Ishikawa (cell line): ENCODE measurements at regions not wholly inside any gene's neighbourhood (a gene's known extent, or its start where the extent isn't known, plus 50 kb on each side); places are given as distances from the start of the nearest gene placed in this dataset.

ENCODE experiments used
- EGR1 ChIP-seq: IDR thresholded peaks from 2 replicates; pipeline ENCODE4 v1.6.1; 2012
- TCF12 ChIP-seq: IDR thresholded peaks from 2 replicates; pipeline ENCODE4 v1.6.1; 2012; ENCODE audit warnings: low read depth
- YY1 ChIP-seq: IDR thresholded peaks from 2 replicates; pipeline ENCODE4 v1.6.1; 2012; ENCODE audit warnings: low read depth
- ZBTB7A ChIP-seq: IDR thresholded peaks from 2 replicates; pipeline ENCODE4 v1.6.1; 2012; ENCODE audit warnings: low read depth
- TF ChIP-seq, protein P1 (sequence below): IDR thresholded peaks from 2 replicates; pipeline ENCODE4 v1.6.1; 2012; ENCODE audit warnings: low read depth, mild to moderate bottlenecking

GRCh38 chr6:3522561-3523260, 65.9 kb upstream of the SLC22A23 start:
- no peak for TF ChIP-seq ZBTB7A
- TF ChIP-seq TCF12: no peak
- no peak for TF ChIP-seq YY1
- TF ChIP-seq EGR1: no peak
- TF ChIP-seq, protein P1, sequence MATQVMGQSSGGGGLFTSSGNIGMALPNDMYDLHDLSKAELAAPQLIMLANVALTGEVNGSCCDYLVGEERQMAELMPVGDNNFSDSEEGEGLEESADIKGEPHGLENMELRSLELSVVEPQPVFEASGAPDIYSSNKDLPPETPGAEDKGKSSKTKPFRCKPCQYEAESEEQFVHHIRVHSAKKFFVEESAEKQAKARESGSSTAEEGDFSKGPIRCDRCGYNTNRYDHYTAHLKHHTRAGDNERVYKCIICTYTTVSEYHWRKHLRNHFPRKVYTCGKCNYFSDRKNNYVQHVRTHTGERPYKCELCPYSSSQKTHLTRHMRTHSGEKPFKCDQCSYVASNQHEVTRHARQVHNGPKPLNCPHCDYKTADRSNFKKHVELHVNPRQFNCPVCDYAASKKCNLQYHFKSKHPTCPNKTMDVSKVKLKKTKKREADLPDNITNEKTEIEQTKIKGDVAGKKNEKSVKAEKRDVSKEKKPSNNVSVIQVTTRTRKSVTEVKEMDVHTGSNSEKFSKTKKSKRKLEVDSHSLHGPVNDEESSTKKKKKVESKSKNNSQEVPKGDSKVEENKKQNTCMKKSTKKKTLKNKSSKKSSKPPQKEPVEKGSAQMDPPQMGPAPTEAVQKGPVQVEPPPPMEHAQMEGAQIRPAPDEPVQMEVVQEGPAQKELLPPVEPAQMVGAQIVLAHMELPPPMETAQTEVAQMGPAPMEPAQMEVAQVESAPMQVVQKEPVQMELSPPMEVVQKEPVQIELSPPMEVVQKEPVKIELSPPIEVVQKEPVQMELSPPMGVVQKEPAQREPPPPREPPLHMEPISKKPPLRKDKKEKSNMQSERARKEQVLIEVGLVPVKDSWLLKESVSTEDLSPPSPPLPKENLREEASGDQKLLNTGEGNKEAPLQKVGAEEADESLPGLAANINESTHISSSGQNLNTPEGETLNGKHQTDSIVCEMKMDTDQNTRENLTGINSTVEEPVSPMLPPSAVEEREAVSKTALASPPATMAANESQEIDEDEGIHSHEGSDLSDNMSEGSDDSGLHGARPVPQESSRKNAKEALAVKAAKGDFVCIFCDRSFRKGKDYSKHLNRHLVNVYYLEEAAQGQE: no peak
